GM23248 (cell line): ENCODE measurements at regions not wholly inside any gene's neighbourhood (a gene's known extent, or its start where the extent isn't known, plus 50 kb on each side); places are given as distances from the start of the nearest gene placed in this dataset.

ENCODE experiments used
- EZH2 ChIP-seq: fragments of 200-600 bp; sonication (generic); IDR thresholded peaks from 2 replicates; pipeline ENCODE4 v1.6.1; 2018; ENCODE audit warnings: antibody characterized with exemption, mild to moderate bottlenecking; ENCODE audit not compliant: insufficient read depth, poor library complexity, severe bottlenecking
- EZH2phosphoT487 ChIP-seq: fragments of 200-600 bp; sonication (generic); IDR thresholded peaks from 2 replicates; pipeline ENCODE4 v1.6.1; 2018; ENCODE audit warnings: antibody characterized with exemption, moderate library complexity, mild to moderate bottlenecking, low read depth; ENCODE audit not compliant: insufficient read depth

DNA sequence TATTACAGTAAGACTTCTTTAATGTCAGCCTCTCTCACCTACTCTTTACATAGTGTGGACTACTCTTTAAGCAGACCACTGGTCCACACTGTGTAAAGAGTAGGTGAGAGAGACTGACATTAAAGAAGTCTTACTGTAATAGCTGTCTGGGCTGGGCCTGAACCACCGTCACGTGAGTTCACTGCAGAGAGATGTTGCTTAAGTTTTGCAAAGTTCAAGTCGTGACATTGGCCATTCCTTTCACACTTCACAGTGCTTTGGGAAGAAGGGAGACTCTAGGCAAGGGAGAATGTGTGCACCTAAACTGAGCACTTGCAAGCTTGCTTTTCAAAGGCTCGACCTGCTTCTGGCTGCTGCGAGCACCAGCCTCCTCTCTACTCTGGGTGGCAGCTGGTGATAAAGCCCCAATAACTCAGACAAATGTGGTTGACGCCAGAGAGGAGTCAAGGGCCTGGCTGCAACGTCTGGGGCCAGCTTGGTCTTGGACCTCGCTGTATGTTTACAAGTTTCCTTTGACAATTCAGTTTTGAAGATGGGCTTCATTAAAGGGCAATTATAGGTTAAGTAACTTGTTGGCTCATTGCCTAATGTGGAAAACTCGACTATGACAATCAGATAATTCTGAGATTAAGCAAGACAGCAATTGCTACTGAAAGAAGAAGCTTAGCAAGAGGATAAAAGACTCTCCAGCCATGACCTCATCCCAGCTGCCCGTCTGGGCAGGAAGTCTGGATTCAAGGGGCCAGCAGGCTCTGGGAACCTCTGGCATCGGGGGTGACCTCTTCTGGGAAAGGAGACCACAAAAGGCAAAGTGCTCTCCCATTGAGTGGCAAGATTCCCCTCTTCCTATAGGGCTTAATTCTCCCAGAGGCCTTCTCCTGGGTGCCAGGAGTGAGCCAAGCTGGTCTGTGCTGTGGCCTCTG, 242.1 kb upstream of the TLE3 start:
- TF ChIP-seq EZH2: no peak
- no peak for TF ChIP-seq EZH2phosphoT487
